RPMI7951 (cell line): ENCODE measurements at regions not wholly inside any gene's neighbourhood (a gene's known extent, or its start where the extent isn't known, plus 50 kb on each side); places are given as distances from the start of the nearest gene placed in this dataset.
"Not testable (repeated sequence)": the region's sequence is repeated elsewhere in the genome, so short reads cannot be mapped to it uniquely, and the experiment has no call there.

Experiments
- DNase-seq: peaks from one replicate; pipeline ENCODE4 v3.0.0-alpha.2; 2012; ENCODE audit warnings: low read depth

GRCh38 chr2:15681089-15681885 lies 89.6 kb downstream of the DDX1 start:
- DNase-seq = no peak

- no peak for DNase-seq
Measured at GRCh38 chr2:15682354-15682753, 90.7 kb downstream of the DDX1 start.

GRCh38 chr2:15684161-15685039 lies 92.7 kb downstream of the DDX1 start:
- DNase-seq = no peak

GRCh38 chr2:15685143-15685542 lies 93.5 kb downstream of the DDX1 start:
- DNase-seq = no peak

DNA sequence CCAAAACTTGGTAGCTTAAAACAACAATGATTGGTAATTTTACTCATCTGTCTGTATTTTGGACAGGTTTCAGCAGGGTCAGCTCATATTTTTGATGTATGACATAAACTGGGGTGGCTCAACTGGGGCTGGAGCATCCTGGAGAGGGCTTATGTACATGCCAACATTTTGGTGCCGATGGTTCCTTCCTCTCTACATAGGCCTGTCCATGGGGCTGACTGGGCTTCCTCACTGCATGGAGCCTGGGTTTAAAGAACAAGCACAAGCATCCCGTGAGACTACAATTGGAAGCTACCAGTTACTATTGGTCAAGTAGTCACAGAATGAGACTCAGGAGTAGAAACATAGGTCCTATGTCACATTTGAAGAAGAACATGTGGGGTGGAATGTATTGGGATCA lies 95.0 kb downstream of the DDX1 start:
- no peak for DNase-seq

DNA sequence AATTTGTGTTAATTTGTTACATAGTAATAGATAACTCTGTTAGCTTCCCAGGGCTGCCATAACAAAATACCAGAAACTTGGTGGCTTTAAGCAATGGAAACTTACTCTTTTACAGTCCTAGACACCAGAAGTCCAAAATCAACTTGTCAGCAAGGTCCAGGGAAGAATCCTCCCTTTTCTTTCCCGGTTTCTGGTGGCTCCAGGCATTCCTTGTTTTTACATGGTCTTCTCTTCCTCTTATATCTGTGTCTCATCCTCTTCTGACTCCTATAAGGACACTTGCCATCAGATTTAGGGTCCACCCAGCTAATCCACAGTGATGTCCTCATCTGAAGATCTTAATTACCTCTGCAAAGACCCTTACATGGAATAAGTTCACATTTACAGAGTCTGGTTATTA lies 95.6 kb downstream of the DDX1 start:
- no peak for DNase-seq

- no peak for DNase-seq
Measured at GRCh38 chr2:15687720-15688119, 96.1 kb downstream of the DDX1 start.

GRCh38 chr2:15688924-15689568 lies 97.4 kb downstream of the DDX1 start:
- DNase-seq = no peak

GRCh38 chr2:15689654-15690053 lies 98.0 kb downstream of the DDX1 start:
- DNase-seq = no peak

GRCh38 chr2:15691586-15692310 lies 100.1 kb downstream of the DDX1 start:
- no peak for DNase-seq

GRCh38 chr2:15692551-15693377 lies 101.1 kb downstream of the DDX1 start:
- no peak for DNase-seq

- DNase-seq = no peak
Measured at GRCh38 chr2:15693382-15693781, 101.7 kb downstream of the DDX1 start.

- no peak for DNase-seq
Measured at GRCh38 chr2:15693926-15694588, 102.4 kb downstream of the DDX1 start.

DNA sequence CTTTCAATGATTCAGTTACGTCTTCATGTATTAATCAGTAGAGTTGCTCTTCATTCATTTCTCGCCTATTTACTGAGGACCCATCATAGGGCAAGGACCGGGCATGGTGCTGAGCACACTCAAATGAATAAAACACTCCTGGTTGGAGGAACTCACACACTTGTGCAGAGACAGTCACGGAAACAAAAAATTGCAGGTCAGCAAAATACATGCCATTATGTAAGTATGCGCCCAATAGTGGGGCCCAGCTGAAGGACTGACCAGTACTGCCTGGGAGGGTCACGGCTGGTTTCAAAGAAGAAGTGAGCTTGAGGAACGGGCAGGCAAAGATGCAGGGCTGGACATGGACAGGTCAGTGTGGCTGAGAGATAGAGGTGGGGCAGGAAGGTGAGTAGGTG lies 102.9 kb downstream of the DDX1 start:
- no peak for DNase-seq

DNA sequence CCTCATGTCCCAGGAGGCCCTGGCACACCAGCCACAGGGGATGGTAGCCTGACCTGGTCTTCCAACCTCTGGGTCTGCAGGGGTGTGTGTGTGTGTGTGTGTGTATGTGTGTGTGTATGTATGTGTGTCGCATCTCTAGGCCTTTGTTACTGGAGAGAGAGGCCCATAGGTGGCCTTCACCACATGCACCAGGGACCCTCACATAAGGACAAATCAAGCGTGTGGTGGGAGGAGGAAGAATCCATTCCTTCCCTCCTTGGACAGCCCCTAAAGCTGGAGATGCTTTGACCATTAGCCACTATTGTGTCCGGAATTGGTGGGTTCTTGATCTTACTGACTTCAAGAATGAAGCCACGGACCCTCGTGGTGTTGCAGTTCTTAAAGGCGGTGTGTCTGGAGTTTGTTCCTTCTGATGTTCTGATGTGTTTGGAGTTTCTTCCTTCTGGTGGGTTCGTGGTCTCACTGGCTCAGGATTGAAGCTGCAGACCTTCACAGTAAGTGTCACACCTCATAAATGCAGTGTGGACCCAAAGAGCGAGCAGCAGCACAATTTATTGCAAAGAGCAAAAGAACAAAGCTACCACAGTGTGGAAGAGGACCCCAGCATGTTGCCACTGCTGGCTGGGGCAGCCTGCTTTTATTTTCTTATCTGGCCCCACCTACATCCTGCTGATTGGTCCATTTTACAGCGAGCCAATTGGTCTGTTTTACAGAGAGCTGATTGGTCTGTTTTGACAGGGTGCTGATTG lies 104.1 kb downstream of the DDX1 start:
- no peak for DNase-seq

- not testable (repeated sequence) for DNase-seq
Measured at GRCh38 chr2:15696606-15697170, 105.0 kb downstream of the DDX1 start.

GRCh38 chr2:15700131-15700530 lies 108.5 kb downstream of the DDX1 start:
- no peak for DNase-seq

GRCh38 chr2:15700599-15701340 lies 109.1 kb downstream of the DDX1 start:
- DNase-seq = no peak
